Right ventricle myocardium superior (tissue), 1 donor: ENCODE measurements at regions not wholly inside any gene's neighbourhood (a gene's known extent, or its start where the extent isn't known, plus 50 kb on each side); places are given as distances from the start of the nearest gene placed in this dataset.

Experiments used
- ATAC-seq: fragments of 200-7000 bp; cut with Tn5 transposase; one replicate; pipeline ENCODE4 v1.9.1; 2020; ENCODE audit warnings: mild to moderate bottlenecking; ENCODE audit not compliant: poor library complexity
- DNase-seq: peaks from one replicate; pipeline ENCODE4 v3.0.0-alpha.2; 2020
- intact Hi-C: fragments of 100-400 bp; cut with DNase I; formaldehyde crosslinking; loops from one replicate; pipeline ENCODE4 v1.11.2; 2022
- donor health status: DM: no; HTN: yes; CAD: no; lungs with severe emphysema.

DNA sequence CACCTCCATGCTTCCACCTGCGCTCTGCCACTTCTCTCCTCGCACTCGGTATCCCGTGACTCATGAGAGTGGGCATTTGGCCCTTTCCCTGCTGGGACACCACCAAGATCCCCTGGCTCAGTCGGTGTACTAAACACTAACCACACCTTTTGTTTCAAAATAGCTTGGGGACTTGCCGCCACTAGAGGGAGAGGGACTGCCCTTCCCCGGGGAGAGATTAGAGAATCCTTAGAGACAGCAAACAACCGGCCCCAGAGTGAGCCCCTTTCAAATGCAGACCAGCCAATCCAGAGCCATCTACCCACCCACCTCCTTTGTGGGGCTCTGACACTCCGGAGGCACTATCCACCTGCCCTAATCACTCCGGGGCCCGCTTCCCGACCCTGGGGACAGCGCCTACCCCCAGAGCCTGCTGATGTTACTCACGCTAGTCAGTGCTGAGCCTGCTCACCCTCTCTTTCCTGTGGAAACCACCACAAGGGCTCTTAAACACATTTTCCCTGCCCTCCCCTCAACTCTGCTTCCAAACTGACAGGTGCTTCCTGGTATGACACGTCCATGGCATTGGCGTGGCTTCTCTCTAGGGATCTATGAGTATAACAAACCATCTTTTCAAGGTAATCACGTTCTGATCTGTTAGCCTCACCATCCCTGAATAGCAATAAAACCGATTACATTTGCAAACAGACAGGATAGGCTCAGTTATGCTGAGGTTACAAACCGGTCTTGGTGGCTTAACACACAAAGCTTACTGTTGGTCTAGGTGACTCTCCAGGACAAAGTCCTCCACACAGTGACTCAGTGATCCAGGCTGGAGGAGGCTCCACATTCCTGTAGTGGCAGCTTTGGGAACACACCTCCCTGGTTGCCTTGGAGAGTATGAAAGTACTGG is 180.1 kb upstream of the MVB12B start:
- DNase-seq (no peak), ATAC-seq (peak; percentile 56)
- intact Hi-C loops = no loop called here

DNA sequence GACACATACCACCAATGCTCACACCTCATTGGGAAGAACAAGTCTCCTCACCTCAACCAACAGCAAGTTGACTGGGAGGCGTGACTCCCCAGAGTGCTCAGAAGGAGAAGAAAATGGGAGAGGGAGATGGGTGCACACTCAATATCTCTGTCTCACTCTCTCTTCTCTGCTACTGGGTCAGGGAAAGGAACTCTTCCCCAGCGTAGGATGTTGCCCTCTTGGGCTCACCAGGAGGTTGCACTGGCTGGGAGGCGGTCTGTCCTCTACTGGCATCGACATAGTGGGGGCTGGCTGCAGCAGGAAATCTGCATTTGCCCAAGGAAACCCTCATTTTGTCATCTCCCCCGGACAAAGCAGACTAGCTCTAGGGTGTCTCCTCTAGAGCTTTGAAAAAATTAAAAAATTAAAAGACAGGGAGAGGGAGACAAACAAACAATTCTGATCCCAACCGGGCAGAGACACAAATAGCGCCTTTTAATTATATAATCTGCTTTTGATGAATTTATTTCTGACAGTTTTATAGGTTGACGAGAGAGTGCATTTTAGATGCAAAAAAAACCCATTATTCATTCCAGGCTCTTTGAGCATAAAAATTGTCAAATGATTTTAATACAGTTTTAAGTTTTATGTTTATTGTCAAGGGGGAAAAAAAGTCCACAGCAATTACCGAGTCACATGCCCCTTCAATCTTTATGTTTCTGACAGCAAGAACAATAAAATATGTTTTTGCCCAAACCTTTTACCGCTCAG is 179.3 kb upstream of the MVB12B start:
- intact Hi-C loops = no loop called here
- no peak for DNase-seq
- no peak for ATAC-seq

DNA sequence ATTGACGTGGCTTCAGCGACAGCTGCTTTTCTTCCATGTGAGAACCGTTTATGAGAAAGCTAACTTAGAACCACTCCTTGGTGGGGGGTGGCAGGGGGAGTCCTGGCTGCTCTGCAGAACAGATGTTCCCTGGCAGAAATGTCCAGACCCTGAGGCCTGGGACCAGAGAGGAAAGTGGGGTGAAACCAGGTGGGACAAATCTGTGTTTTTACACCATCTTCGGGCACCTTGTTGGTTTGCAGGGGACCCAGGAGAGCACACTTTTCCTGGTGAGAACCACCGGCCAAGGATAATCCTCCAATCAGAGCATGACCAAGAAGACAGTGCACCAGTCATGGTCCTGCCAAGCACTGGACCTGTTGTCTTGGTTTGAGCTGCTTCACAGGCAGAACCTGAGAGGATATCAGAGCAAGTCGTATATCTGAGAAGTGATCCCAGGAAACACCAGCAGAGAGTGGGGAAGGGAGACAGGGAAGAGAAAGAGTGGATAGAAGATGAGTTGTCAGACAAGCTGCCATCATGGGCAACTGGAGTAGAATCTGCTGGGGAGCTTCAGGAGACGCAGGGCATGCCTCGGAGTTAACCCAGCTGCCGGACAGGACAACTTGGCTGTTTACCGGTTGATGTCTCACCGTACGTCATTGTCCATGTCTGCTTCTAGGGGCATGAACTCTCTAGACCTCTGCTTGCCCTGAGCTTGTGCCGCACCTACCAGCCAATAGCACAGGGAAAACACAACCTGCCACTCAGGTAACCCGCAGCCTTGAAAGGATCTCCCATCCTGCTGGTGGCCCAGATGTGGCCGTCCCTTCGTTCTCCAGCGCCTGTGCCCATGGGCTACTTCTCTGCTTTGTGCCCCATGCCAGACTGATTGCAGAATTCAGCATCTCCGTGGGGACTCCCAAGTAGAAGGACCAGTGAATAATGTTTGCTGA is 178.4 kb upstream of the MVB12B start:
- DNase-seq = no peak
- ATAC-seq = no peak
- intact Hi-C loops = no loop called here

DNA sequence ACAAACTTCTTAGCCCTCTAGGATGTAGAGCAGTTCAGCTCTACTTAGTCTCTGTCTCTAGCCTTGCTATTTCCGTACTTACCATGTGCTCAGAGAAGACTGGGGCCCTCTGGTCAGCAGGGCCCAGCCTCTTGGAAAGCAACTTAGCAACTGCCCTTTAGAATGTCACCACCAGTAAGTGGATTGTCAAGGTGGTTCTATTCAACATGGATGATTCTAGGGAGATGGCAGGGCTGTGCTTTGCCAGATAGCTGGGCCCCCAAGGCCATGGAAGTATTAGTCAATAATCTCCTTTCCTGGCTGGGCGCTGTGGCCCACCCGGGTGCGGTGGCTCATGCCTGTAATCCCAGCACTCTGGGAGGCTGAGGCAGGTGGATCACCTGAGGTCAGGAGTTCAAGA is 177.6 kb upstream of the MVB12B start:
- DNase-seq = no peak
- ATAC-seq = no peak
- intact Hi-C loops = no loop called here

DNA sequence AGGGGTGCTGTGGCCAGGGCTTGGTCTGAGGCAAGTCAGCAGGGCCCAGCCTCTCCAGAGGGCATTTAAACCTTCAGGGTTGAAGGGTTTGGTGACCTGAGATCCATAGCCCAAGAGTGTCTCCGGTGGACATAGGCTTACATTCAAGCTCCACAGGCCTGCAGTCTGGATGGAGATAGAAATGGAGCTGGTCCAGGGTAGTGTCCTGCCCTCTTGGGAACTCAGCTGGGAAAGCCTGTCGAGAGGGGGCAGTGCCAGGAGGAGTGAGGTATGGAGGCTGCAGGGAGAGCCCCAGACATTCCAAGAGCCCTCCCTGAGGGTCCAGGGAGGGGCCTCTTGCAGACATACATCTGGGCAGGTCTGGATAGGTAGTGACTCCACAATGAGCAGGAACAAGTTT is 177.0 kb upstream of the MVB12B start:
- intact Hi-C loops = no loop called here
- ATAC-seq = no peak
- DNase-seq = no peak

DNA sequence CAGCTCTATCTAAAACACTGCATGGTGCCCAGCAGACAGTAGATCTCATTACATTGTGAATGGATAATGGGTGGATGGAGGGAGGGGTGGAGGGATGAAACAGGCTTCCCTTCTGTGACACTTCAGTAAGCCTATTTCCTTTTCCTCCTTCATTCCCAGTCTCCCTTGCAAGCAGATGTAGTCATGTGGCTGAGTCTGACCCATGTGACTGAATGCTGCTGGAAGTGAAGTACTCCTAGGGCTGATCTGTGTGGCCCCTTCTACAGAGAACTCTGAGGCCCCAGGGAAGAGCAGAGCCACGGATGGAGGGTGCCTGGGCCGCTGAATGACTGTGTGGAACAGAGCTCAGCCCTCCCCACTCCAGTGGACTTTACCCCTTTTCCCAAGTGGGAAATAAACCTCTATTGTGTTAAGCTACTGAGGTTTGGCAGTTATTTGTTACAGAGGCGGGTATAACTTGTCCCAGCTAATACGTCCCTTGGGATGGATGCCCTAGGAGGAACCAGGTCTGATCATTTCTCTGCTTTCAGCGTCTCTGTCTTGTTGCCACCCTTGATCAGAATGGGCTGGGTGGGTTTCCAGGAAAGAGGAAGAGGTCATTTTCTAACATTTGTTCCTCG is 176.1 kb upstream of the MVB12B start:
- intact Hi-C loops = no loop called here
- ATAC-seq = no peak
- DNase-seq = no peak

DNA sequence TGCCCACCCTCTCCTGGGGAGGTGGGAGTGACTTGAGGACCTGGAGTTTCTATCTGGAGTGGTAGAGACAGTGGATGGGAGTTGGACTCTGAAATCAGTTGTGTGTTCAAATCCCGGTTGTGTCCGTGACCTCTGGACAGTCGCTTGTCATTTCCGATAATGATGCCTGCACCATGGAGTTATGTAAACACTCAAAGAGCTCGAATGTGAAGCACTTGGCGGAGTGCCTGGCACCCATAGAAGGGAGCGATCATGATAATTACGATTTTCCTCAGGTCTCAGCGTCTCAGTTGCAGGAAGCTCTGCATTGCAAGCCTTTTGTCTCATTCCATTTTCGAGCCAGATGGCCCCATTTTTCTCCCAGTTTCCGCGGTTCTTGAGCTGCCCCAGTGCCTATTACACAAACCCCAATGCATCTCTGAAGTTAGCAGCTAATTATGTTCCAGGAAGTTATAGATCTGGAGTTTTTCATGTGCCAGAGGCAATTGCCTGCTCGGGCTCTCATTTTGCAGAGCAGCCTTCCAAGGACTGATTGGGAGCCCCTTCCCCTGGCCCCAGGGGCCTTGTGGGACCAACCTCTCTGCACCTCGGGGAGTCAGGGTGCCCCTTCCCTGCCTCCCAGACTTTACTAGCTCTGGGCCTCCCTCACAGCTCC is 175.5 kb upstream of the MVB12B start:
- intact Hi-C loops = no loop called here

DNA sequence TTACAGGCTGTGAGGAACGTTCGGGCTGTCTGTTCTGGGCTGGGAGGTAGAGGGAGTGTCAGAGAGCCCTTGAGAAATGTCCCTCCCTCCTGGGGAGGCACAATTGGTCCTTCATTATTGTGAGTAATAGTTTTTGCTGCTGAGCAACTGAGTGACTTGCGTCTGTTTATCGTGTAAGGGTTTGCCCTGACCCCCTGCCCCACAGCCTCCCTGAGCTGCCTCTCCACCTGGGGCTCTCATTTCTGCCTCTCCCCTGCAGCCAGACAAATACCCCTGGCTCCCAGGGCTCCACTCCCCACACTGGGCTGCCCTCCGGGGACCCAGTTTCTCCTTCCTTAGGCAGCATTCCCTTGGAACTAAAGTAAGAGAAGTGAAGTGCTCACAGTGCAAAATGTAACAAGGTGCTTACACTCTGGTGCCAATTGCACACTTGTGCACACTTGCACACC is 174.9 kb upstream of the MVB12B start:
- DNase-seq (no peak), ATAC-seq (no peak)
- intact Hi-C loops = no loop called here

More for the DNA sequence above, 175.5 kb upstream of the MVB12B start:
- ATAC-seq (no peak), DNase-seq (no peak)

DNA sequence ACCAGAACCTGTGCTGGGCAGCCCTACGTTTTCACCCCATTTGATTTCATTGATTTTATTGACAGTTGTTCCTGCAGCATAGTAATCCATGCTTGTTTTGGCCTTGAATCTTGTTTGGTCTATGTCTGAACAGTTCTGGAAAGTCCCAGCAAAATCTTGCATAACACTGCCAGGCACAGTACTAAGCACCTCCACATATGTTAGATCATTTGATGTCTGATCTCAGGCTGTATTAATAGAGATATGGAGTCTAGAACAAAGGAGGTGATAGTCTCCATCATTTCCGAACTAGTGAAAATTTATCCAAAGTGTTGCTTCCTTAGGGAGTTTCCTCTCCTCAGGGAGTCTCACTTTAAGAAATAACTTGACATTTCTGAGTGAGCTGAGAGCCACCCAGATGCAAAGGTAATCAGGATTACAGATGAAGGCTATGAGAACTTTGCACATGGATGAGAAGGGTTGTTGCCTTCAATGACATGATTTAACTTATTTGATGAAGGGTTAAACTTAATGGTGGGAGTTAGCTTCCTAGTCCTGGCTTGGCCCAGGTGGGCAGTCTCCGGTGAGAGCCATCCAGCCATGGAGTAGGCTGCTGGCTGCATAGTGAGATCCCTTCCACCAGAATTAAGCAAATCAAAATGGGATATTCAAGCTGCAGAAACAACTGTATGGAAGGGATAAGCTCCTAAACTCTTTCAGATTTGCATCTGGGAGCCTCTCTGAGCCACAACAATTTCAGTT is 173.8 kb upstream of the MVB12B start:
- intact Hi-C loops = no loop called here
- DNase-seq (no peak), ATAC-seq (no peak)

DNA sequence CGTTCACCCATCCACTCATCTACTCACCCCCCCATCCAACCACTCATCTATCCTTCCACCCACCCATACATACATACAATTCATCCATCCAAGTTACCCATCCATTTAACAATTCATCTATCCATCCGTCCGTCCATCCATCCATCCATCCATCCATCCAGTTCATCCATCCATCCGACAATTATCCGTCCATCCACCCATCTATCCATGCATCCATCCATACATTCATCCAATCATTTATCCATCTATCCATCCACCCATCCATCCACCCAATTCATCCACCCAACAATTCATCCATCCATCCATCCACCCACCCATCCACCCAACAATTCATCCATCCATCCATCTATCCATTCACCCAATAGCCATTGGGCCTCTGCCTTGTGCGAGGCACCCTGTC is 173.2 kb upstream of the MVB12B start:
- DNase-seq (no peak), ATAC-seq (no peak)
- intact Hi-C loops = no loop called here

DNA sequence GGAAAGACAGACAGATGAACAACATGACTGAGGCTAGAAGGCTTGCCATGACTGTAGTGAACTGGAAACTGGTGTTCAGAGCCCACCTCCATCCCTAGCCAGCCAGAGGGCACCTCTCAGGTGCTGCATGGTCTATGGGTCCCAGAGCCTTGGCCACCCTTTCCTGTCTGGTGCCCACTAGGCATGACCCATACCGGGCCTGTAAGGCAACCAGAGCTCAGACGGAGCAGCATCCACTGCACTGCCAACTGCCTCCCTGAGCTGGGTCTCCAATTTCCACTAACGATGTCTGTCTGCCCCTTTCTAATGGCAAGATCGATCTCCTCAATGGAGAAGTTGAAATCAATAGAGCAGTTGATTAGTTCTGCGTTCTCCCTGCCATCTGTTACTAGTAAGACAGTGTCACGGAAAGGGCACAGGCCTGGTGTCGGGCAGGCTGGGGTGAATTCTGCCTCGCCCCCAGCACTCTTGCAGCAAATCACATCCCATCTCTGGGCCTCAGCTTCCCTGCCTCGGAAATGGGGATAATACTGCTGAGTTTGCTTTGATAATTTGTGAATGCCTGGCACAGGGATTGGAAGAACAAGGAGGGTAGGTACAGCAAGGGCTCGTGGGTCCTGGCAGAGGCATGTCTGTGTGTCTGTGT is 172.3 kb upstream of the MVB12B start:
- ATAC-seq (no peak), DNase-seq (no peak)
- intact Hi-C loops = no loop called here

DNA sequence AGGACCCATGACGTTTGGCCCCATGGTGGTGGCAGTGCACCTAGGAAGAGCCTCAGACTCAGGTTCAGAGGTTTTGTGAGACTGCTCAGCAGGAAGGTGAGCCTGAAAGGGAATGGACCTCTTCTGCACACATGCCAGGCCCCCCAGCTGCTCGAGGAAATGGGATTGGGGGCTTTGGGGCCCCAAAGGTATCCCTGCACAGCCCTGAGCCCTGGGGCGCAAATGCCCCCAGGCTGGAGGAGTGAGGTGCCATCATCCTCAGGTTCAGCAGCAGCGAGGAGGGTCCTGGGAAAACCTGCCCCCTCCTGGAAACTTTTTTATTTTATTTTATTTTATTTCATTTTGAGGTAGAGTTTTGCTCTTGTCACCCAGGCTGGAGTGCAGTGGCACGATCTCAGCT is 171.8 kb upstream of the MVB12B start:
- ATAC-seq (no peak), DNase-seq (no peak)
- intact Hi-C loops = no loop called here

DNA sequence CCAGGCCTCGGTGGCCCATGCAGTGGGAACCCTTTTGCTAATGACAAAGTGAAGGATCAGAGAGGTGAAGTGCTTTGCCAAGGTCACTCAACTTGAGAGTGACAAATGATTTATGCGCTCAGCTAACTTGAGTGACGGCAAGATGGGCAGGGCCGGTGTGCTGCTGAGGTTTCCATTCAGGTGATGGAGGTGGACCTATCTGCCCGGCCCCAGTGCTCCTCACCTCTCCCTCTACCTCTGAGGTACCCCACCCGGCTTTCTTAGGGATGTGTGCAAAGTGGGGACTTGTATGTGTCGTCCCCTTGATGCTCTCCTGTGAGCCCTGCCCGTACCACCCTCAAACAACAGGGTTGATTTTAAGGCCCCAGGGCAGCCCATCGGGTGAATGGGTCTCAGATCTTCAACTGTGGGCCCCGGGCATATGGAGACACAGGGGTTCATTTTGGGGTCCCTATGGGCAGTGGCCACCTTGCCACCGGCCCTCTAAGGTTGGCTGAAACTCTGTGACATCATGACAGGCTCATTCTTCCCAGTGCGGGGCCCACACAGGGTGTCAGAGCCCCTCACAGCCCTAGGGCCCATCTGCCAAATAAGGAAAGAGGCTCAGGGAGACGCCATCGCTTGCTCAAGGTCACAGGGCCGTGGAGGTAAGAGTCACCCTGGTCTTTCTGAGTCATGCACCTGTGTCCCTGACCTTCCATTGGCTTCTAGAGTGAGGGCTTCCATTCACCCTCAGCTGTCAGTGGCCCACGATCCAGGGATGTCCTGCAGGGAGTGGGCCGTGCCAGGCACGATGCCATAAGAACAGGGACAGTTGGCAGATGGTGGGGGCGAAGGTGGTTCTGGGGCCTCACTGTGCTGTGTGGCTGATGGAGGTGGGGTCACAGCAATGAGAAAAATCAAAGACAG is 170.6 kb upstream of the MVB12B start:
- no peak for DNase-seq
- ATAC-seq = no peak
- intact Hi-C loops = no loop called here

DNA sequence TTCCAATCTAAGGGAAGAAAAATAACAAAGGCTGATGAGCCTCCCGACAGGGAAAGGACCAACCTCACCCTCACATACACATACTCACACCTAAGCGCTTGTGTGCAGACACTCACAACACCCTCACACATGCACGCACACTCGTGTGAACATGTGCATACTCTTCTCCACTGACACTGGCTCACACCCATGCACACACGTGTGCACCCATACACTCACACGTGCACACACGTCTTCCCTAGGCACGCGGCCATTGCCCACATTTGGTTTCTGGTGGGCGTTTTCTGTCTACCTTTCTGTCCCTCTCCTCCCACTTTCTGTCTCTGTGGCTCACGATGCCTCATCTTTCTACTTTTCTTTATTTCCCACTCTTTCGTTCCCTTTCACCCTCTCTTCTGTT is 169.7 kb upstream of the MVB12B start:
- DNase-seq (no peak), ATAC-seq (no peak)
- intact Hi-C loops = no loop called here

DNA sequence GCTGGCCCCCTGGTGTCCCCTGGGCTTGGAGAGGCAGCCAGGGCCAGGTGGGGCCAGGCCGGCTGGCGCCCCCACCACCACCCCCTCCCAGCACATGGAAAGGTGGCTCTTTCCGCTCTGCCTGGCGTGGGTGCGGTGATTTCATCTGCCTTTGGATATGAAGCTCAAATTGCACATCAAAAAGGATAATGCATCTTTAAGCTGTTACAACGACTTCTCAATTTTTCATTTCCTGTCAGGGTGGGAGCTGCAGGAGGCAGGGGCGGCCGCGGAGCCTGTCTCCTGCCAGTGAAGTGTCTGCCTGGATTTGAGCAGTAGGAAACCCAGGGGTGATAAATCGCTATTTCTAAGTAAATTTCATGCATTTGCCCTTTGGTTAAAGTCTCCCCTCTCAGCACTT is 169.2 kb upstream of the MVB12B start:
- no peak for ATAC-seq
- intact Hi-C loops = no loop called here
- DNase-seq = no peak
